ENCODE measurements at regions not wholly inside any gene's neighbourhood (a gene's known extent, or its start where the extent isn't known, plus 50 kb on each side); places are given as distances from the start of the nearest gene placed in this dataset.

- no peak for ATAC-seq (ENCODE audit: low read depth)
- H3K27ac ChIP-seq (ENCODE audit: insufficient read depth, low read length): no peak overlapping the region
- H3K4me3 ChIP-seq (ENCODE audit: insufficient read depth, low read depth, low read length): no peak overlapping the region
- H3K14ac ChIP-seq (replicated peaks; ENCODE audit: low read depth, low read length): no peak overlapping the region
- H3K4me1 ChIP-seq (ENCODE audit: control insufficient read depth, insufficient read depth, low read length): no peaks in the 10 kb centered on the region
- no peak overlapping the region for H2AFZ ChIP-seq (replicated peaks; ENCODE audit: low read length, poor library complexity)
- no peak overlapping the region for H4K91ac ChIP-seq (ENCODE audit: insufficient read depth, low read depth, low read length)
- no peaks in the 10 kb centered on the region for H3K9me3 ChIP-seq (ENCODE audit: control insufficient read depth, insufficient read depth, low read length)
- in situ Hi-C loops (cut with MboI; ENCODE audit: low sequenced_read_pairs): no loop called here
- no peak overlapping the region for H3K23ac ChIP-seq (ENCODE audit: low read depth, low read length)
- H2BK20ac ChIP-seq (ENCODE audit: low read depth, low read length): no peak overlapping the region
- H4K20me1 ChIP-seq (ENCODE audit: insufficient read depth, low read length): no peaks in the 10 kb centered on the region
- no peak overlapping the region for H3K4me2 ChIP-seq (ENCODE audit: low read depth, low read length)
- H3K36me3 ChIP-seq (ENCODE audit: control insufficient read depth, insufficient read depth, low read length): no peaks in the 10 kb centered on the region
- POLR2A ChIA-PET (ENCODE audit: unreplicated experiment): no interaction called here
- H2BK5ac ChIP-seq (ENCODE audit: low read depth, low read length, poor library complexity, severe bottlenecking): no peak overlapping the region
- WGBS, 2 experiments (ENCODE audit: extremely low coverage in 2 of 2, insufficient read length in 1 of 2): no CpG with 5 or more reads among the region's 1 CpG
- no peak overlapping the region for H2BK15ac ChIP-seq (ENCODE audit: low read depth, low read length)
- intact Hi-C loops (cut with micrococcal nuclease): no loop called here
- BruUV-seq (replicated peaks): no TSS peak
- no peaks in the 10 kb centered on the region for H3K9me1 ChIP-seq (ENCODE audit: insufficient read depth, low read length)
- dilution Hi-C loops (cut with HindIII; ENCODE audit: low sequenced_read_pairs, unreplicated experiment): no loop called here
- no peak overlapping the region for H3K56ac ChIP-seq (ENCODE audit: extremely low read depth, insufficient read depth, low read length)
- peaks cover 2% of the 10 kb centered on the region for H3K27me3 ChIP-seq (ENCODE audit: control insufficient read depth, insufficient read depth, low read length)
- TF ChIP-seq RAD21 (IDR thresholded peaks at IDR 0.05; ENCODE audit: low read length): no peak
- TF ChIP-seq MXI1 (IDR thresholded peaks at IDR 0.05; ENCODE audit: borderline replicate concordance, low read depth, low read length): no peak
- TF ChIP-seq CHD1 (IDR thresholded peaks at IDR 0.05; ENCODE audit: low read depth, low read length): no peak
- TF ChIP-seq RFX5 (IDR thresholded peaks at IDR 0.05; ENCODE audit: low read depth, low read length): no peak
- no peak overlapping the region for H2BK120ac ChIP-seq (ENCODE audit: low read depth, low read length)
- no peak overlapping the region for H4K8ac ChIP-seq (ENCODE audit: low read depth in 2 of 2, low read length in 2 of 2)
- H3K18ac ChIP-seq (ENCODE audit: low read depth, low read length): no peak overlapping the region
- H3K4ac ChIP-seq (ENCODE audit: low read depth, low read length): no peak overlapping the region
- H3K79me1 ChIP-seq (ENCODE audit: low read depth in 1 of 2, low read length in 2 of 2): no peaks in the 10 kb centered on the region
- CTCF ChIA-PET: no interaction called here
- H4K5ac ChIP-seq (ENCODE audit: low read depth, low read length): no peak overlapping the region
- H3K9ac ChIP-seq (ENCODE audit: low read depth, low read length): no peak overlapping the region
- no peak overlapping the region for H2AK9ac ChIP-seq (replicated peaks; ENCODE audit: low read depth, low read length, poor library complexity)
- no peak overlapping the region for H2AK5ac ChIP-seq (ENCODE audit: low read depth, low read length)
- no peak for DNase-seq
These were observed 287.0 kb downstream of the PCNX1 start for GRCh38 chr14:71194251-71194650.
